C4-2B (cell line): ENCODE measurements at regions not wholly inside any gene's neighbourhood (a gene's known extent, or its start where the extent isn't known, plus 50 kb on each side); places are given as distances from the start of the nearest gene placed in this dataset.

Experiments used
- CTCF ChIP-seq: fragments of 450-650 bp; conservative IDR thresholded peaks from 2 replicates; pipeline ENCODE4 v1.5.1; 2017; ENCODE audit warnings: mild to moderate bottlenecking
- ZFX ChIP-seq: fragments of 450-650 bp; IDR thresholded peaks from 2 replicates; pipeline ENCODE4 v1.6.1; 2017

DNA sequence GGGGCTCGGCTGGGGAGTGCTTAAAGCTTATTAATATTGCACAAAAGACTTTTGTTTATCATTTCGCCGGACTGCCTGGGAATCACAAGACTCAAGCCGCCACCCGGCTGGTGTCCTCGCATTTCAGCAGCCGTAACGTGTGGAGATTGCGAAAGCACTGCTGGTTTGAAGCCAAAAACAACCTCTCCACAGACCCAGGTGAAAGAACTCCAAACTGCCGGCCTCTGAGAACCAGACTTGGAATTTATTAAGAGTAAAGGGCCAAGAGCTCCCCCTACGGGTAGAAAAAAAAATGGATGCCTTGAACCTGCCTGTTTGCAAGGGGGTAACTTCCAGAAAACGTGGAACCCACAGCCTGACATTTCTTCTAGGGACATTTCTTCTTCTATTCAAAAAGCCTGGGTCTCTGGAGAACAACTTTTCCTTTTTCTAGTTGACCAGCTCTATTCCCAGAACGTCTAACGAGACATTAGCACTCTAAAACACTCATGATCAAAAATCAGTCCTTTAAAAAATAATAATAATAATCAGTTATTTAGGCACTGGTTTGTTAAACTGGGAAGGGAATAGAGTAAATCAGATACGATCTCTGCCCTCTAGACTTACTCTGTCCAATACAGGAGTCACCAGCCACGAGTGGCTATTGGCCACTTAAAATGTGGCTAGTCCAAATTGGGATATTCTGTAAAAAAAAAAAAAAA lies 216.3 kb downstream of the C1D start:
- peak; percentile 75 for TF ChIP-seq CTCF
- no peak for TF ChIP-seq ZFX
